Sigmoid colon (tissue), 6 donors: ENCODE measurements at regions not wholly inside any gene's neighbourhood (a gene's known extent, or its start where the extent isn't known, plus 50 kb on each side); places are given as distances from the start of the nearest gene placed in this dataset.
"Not testable (repeated sequence)": the region's sequence is repeated elsewhere in the genome, so short reads cannot be mapped to it uniquely, and the experiment has no call there.

ENCODE experiments used
- DNase-seq: peaks from one replicate; pipeline ENCODE4 v3.0.0-alpha.2; 2019
- H3K27ac ChIP-seq, 4 donors: fragments of 200-600 bp; sonication (generic); one replicate each; pipeline ENCODE4 v1.5.1; 2016 to 2019; ENCODE audit warnings: mild to moderate bottlenecking in 1 of 4
- H3K27me3 ChIP-seq, 3 donors: fragments of 200-600 bp; sonication (generic); one replicate each; pipeline ENCODE4 v1.5.1; 2019; ENCODE audit warnings: mild to moderate bottlenecking in 1 of 3
- H3K36me3 ChIP-seq, 4 donors: fragments of 200-600 bp; sonication (generic); one replicate each; pipeline ENCODE4 v1.5.1; 2016 to 2019
- H3K4me1 ChIP-seq, 4 donors: fragments of 200-600 bp; sonication (generic); one replicate each; pipeline ENCODE4 v1.5.1; 2017 to 2019
- H3K4me3 ChIP-seq, 4 donors: fragments of 200-600 bp; sonication (generic); one replicate each; pipeline ENCODE4 v1.5.1; 2017 to 2019; ENCODE audit warnings: mild to moderate bottlenecking in 2 of 4, moderate library complexity in 1 of 4
- H3K9me3 ChIP-seq, 4 donors: fragments of 200-600 bp in 3 of 4; sonication (generic) in 3 of 4; one replicate each; pipeline versions ENCODE4 v1.5.1 to v1.6.1; 2013 to 2019
- EP300 ChIP-seq, 4 donors: sonication (generic); formaldehyde crosslinking; IDR thresholded peaks; one replicate each; pipeline ENCODE4 v1.6.1; 2017; ENCODE audit warnings: antibody characterized with exemption in 4 of 4
- POLR2A ChIP-seq, 2 donors: fragments of 450-650 bp; IDR thresholded peaks; one replicate each; pipeline ENCODE4 v1.6.1; 2016; ENCODE audit warnings: antibody characterized with exemption in 2 of 2, mild to moderate bottlenecking in 2 of 2, moderate library complexity in 2 of 2
- POLR2AphosphoS5 ChIP-seq, 4 donors: sonication (generic); formaldehyde crosslinking; IDR thresholded peaks; one replicate each; pipeline ENCODE4 v1.6.1; 2017; ENCODE audit warnings: antibody characterized with exemption in 4 of 4
- WGBS, 2 donors: extraction: QIAGEN DNeasy Blood & Tissue Kit; methylation state at CpG; one replicate each; pipeline ENCODE4 v1.1.7; 2013; 5-methylcytosine and 5-hydroxymethylcytosine counted together
- intact Hi-C: fragments of 100-400 bp; cut with DNase I; formaldehyde crosslinking; loops from one replicate; pipeline ENCODE4 v1.15.1; 2023
- TF ChIP-seq, protein P1 (sequence below), 4 experiments: fragments of 450-650 bp in 3 of 4; fragments of 200-600 bp in 1 of 4; IDR thresholded peaks; one replicate each; pipeline ENCODE4 v1.5.1; 2016 to 2019; ENCODE audit warnings: antibody characterized with exemption in 4 of 4, mild to moderate bottlenecking in 3 of 4, moderate library complexity in 2 of 4
- donor health status: healthy with polysubstance abuse.
- donor health status: healthy.

DNA sequence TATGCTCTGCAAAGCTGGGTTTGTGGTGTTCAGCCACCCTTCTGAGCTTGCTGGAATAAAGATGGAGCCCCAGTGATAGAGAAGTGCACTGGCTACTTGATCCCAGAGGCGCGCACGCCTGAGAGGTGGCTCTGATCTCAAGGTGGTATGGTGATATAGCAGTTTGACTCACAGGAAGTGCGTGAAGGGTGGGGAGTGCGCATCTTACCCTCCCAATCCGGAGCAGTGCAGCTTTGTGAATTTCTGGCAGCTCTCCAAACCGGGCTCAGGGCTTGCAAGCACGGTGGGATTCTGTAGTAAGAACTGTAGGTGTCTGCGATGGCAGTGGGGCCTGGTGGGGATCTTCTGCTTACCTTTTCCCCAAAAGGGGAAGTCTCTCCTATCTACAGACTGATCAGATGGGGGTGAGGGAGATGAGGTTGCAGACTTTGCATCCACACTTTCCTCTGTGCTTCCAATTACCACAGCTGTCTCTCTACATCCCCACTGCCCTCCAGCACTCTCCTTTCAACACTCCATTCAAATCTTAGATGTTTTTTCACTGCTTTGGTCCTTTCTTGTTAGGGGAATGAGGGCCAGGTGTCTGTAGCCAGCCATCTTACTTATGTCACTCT is 197.4 kb upstream of the SLC38A2 start:
- H3K9me3 ChIP-seq, result peaks cover 0 to 7% (median 4%) of the 10 kb centered on the region in 4 donors
- no peak overlapping the region for H3K27ac ChIP-seq
- no peak for TF ChIP-seq EP300 (IDR thresholded peaks at IDR 0.05)
- no peak for TF ChIP-seq POLR2A (IDR thresholded peaks at IDR 0.05)
- TF ChIP-seq, protein P1, sequence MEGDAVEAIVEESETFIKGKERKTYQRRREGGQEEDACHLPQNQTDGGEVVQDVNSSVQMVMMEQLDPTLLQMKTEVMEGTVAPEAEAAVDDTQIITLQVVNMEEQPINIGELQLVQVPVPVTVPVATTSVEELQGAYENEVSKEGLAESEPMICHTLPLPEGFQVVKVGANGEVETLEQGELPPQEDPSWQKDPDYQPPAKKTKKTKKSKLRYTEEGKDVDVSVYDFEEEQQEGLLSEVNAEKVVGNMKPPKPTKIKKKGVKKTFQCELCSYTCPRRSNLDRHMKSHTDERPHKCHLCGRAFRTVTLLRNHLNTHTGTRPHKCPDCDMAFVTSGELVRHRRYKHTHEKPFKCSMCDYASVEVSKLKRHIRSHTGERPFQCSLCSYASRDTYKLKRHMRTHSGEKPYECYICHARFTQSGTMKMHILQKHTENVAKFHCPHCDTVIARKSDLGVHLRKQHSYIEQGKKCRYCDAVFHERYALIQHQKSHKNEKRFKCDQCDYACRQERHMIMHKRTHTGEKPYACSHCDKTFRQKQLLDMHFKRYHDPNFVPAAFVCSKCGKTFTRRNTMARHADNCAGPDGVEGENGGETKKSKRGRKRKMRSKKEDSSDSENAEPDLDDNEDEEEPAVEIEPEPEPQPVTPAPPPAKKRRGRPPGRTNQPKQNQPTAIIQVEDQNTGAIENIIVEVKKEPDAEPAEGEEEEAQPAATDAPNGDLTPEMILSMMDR (IDR thresholded peaks at IDR 0.05), result no peak
- intact Hi-C loops, result no loop called here
- H3K27me3 ChIP-seq, result no peaks in the 10 kb centered on the region
- no peaks in the 10 kb centered on the region for H3K4me1 ChIP-seq
- no peaks in the 10 kb centered on the region for H3K36me3 ChIP-seq
- H3K4me3 ChIP-seq, result no peak overlapping the region
- WGBS, 2 donors, result 93 to 96% methylated on average over 9 of the region's 9 CpGs
- no peak for DNase-seq

DNA sequence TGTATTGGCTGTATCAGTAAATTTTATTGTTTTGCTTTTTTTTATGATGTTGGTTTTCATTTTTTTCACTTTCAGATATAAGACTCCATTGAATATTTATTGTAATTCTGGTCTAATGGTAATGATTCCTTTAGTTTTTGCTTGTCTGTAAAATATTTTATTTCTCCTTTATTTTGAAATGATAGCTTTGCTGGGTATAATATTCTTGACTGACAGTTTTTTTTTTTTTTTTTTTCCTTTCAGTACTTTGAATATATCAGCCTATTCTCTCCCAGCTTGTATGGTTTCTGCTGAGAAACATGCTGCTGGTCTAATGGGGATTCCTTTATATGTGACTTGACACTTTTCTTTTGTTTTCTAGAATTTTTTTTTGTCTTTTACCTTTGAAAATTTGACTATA is 195.1 kb upstream of the SLC38A2 start:
- intact Hi-C loops, result no loop called here
- H3K9me3 ChIP-seq, result peaks cover 0 to 10% (median 6%) of the 10 kb centered on the region in 4 donors

DNA sequence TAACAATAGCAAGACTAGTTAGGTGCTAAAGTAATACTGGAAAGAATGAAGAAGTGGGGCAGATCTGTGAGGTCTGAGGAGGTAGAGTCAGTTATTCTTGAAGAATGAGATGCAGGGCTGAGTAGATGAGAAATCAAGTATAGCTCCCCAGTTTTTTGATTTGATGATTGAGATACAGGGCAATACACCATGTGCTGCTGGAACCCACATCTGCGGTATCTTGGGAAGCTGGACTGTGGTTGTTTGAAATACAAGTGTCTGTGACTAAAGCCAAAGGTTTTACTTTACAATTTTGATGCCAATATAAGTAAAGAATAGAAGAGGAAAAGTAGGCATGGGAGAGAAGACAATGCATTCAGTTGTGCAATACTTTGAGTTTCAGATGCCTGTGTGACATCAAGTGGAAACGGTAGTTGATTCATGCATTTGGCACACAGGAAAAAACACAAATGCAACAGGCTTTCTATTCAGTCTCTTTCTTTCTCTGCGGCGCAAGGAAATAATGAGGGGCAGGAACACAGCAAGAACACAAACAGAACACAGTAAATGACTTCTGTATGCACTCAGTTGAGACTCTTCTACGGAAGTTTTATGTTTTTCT is 190.2 kb upstream of the SLC38A2 start:
- DNase-seq, result no peak
- Histone ChIP-seq H3K4me1 (peaks cover 0 to 43% (median 32%) of the 10 kb centered on the region in 4 donors), H3K27ac (peak overlapping the region in 3 of 4 donors; percentile 24 to 61 (median 52)), H3K4me3 (no peak overlapping the region), H3K36me3 (no peaks in the 10 kb centered on the region), H3K27me3 (no peaks in the 10 kb centered on the region), H3K9me3 (peaks cover 0 to 10% (median under 1%) of the 10 kb centered on the region in 4 donors)
- TF ChIP-seq EP300 (IDR thresholded peaks at IDR 0.05) (peak in 2 of 4 donors; percentile 42 to 43), POLR2AphosphoS5 (IDR thresholded peaks at IDR 0.05) (peak; percentile 54 to 78 (median 74)), POLR2A (IDR thresholded peaks at IDR 0.05) (no peak)
- TF ChIP-seq, protein P1 (IDR thresholded peaks at IDR 0.05), result no peak
- WGBS, 2 donors, result 77 to 88% methylated on average over 5 of the region's 5 CpGs
- intact Hi-C loops, result loop anchor here (5.0 kb wide), 1 partner anchor 190 kb away; the partner anchor contains the start of gene SLC38A2

More for the DNA sequence above, 195.1 kb upstream of the SLC38A2 start:
- peaks cover 0 to 7% (median 4%) of the 10 kb centered on the region in 4 donors for H3K4me1 ChIP-seq
- no peak for DNase-seq
- no peak overlapping the region for H3K4me3 ChIP-seq
- no peak overlapping the region for H3K27ac ChIP-seq
- H3K27me3 ChIP-seq, result no peaks in the 10 kb centered on the region
- TF ChIP-seq EP300 (IDR thresholded peaks at IDR 0.05), result no peak
- TF ChIP-seq POLR2A (IDR thresholded peaks at IDR 0.05), result no peak
- TF ChIP-seq, protein P1 (IDR thresholded peaks at IDR 0.05), result no peak
- TF ChIP-seq POLR2AphosphoS5 (IDR thresholded peaks at IDR 0.05), result no peak
- no peaks in the 10 kb centered on the region for H3K36me3 ChIP-seq

DNA sequence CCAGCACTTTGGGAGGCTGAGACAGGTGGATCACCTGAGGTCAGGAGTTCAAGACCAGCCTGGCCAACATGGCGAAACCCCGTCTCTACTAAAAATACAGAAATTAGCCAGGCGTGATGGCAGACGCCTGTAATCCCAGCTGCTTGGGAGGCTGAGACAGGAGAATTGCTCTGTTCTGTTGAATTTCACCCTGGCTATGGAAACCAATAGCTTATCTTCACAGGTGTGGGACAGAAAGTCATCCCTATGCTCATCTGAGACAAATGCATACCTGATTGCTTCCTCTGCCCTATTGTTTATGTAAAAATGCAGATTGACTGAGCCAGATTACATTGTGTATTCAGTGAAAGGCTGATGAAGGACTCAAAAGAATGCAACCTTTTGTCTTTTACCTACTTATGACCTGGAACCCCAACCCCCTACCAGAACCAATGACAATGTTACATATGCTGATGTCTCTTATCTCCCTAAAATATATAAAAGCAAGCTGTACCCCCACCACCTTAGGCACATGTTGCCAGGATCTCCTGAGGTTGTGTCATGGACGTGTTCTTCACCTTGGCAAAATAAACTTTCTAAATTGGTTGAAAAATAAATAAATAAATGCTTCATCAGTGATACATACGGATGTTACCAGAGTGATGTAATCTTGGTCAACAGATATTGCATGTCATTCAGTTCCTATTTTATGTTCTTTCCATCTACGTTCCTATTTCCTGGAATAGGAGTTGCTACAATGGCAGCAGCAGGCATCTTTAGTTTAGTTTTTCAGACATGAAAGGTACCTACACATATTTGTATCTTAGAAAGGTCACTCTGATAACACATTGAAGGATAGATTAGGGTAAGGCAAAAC is 189.4 kb upstream of the SLC38A2 start:
- not testable (repeated sequence) for H3K27me3 ChIP-seq, H3K9me3 ChIP-seq, H3K36me3 ChIP-seq, H3K4me3 ChIP-seq, DNase-seq
- peak overlapping the region in 3 of 4 donors; percentile 24 to 61 (median 52) for H3K27ac ChIP-seq
- intact Hi-C loops, result loop anchor here (5.0 kb wide), 1 partner anchor 190 kb away; the partner anchor contains the start of gene SLC38A2
- WGBS, 2 donors, result 81 to 86% methylated on average over 7 of the region's 7 CpGs
- peaks cover 0 to 49% (median 33%) of the 10 kb centered on the region in 4 donors for H3K4me1 ChIP-seq

DNA sequence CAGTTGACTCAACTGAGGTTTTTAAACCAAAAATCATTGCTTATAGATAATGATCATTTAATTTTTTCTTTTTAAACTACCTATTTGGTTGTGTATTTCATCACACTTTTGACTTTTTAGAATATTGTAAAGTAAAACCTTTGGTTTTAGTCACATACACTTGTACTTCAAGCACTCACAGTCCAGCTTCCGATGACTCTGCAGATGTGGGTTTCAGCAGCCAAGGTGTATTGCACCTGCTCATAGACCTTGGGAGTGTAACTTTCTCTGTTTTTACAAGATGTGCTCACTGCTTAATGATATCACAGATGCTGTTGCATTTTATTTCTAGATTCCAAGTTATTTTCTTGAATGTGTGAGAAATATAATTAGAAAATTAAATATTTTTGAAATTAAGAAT is 188.3 kb upstream of the SLC38A2 start:
- H3K4me1 ChIP-seq, result peaks cover 0 to 59% (median 44%) of the 10 kb centered on the region in 4 donors
- TF ChIP-seq EP300 (IDR thresholded peaks at IDR 0.05) (no peak), POLR2AphosphoS5 (IDR thresholded peaks at IDR 0.05) (no peak), POLR2A (IDR thresholded peaks at IDR 0.05) (no peak)
- TF ChIP-seq, protein P1 (IDR thresholded peaks at IDR 0.05), result no peak
- no peak overlapping the region for H3K27ac ChIP-seq
- no peak for DNase-seq
- no peaks in the 10 kb centered on the region for H3K27me3 ChIP-seq
- H3K9me3 ChIP-seq, result peaks cover 0 to 6% (median 0%) of the 10 kb centered on the region in 4 donors
- no peak overlapping the region for H3K4me3 ChIP-seq
- WGBS, 2 donors, result 91 to 92% methylated on average over 1 of the region's 1 CpG
- intact Hi-C loops, result loop anchor here (5.0 kb wide), 1 partner anchor 189 kb away; the partner anchor contains the start of gene SLC38A2
- no peaks in the 10 kb centered on the region for H3K36me3 ChIP-seq
